ENCODE measurements at regions not wholly inside any gene's neighbourhood (a gene's known extent, or its start where the extent isn't known, plus 50 kb on each side); places are given as distances from the start of the nearest gene placed in this dataset.

DNA sequence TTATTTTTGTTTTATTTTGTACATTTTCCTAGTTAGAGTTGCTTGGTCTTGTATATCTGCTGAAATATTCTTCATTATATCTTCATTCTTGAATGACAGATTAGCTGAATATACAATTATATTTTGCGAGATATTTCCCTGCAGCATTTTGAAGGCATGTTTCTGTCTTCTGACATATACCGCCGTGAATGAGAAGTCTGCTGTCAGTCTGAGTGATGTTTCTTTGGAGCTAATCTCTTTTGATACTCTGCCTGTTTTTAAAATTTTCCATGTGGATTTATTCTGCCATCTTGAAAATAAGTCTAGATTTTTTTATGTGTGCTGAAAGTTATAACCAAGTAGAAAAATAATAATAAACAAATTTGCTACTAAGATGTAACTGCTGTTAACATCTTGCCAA lies 148.5 kb downstream of the MAGEC1 start:
- Histone ChIP-seq H3K4me1 (ENCODE audit: control insufficient read depth, insufficient read depth, low read length) (no peaks in the 10 kb centered on the region), H3K4me3 (ENCODE audit: low read depth, low read length) (no peak overlapping the region), H3K9me3 (ENCODE audit: control insufficient read depth, insufficient read depth, low read depth, low read length) (no peaks in the 10 kb centered on the region; the same call in 1 of the 2 replicates), H3K27ac (ENCODE audit: extremely low read depth, low read depth, low read length) (no peak overlapping the region), H3K36me3 (ENCODE audit: control insufficient read depth in 2 of 2, insufficient read depth in 1 of 2, low read length in 2 of 2) (no peaks in the 10 kb centered on the region)
- no peak for TF ChIP-seq HOXC10 (CRISPR knock-in tag; IDR thresholded peaks at IDR 0.05)
- TF ChIP-seq ZNF600 (tag by site-specific recombination; IDR thresholded peaks at IDR 0.05): no peak
- no peak for TF ChIP-seq ZNF169 (tag by site-specific recombination; IDR thresholded peaks at IDR 0.05)
- TF ChIP-seq KLF7 (tag by site-specific recombination; IDR thresholded peaks at IDR 0.05; ENCODE audit: borderline replicate concordance): no peak
- TF ChIP-seq, protein P1, sequence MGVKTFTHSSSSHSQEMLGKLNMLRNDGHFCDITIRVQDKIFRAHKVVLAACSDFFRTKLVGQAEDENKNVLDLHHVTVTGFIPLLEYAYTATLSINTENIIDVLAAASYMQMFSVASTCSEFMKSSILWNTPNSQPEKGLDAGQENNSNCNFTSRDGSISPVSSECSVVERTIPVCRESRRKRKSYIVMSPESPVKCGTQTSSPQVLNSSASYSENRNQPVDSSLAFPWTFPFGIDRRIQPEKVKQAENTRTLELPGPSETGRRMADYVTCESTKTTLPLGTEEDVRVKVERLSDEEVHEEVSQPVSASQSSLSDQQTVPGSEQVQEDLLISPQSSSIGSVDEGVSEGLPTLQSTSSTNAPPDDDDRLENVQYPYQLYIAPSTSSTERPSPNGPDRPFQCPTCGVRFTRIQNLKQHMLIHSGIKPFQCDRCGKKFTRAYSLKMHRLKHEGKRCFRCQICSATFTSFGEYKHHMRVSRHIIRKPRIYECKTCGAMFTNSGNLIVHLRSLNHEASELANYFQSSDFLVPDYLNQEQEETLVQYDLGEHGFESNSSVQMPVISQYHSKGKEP (tag by site-specific recombination; IDR thresholded peaks at IDR 0.05): no peak
- TF ChIP-seq ZSCAN18 (tag by site-specific recombination; IDR thresholded peaks at IDR 0.05): no peak
- no peak for TF ChIP-seq ZSCAN16 (tag by site-specific recombination; IDR thresholded peaks at IDR 0.05)
- TF ChIP-seq ZNF132 (tag by site-specific recombination; IDR thresholded peaks at IDR 0.05; ENCODE audit: borderline replicate concordance): no peak
- TF ChIP-seq ZBTB17 (tag by site-specific recombination; IDR thresholded peaks at IDR 0.05): no peak
- TF ChIP-seq ZNF521 (tag by site-specific recombination; IDR thresholded peaks at IDR 0.05): no peak
- TF ChIP-seq GFI1B (tag by site-specific recombination; IDR thresholded peaks at IDR 0.05): no peak
- no peak for TF ChIP-seq BCL11B (tag by site-specific recombination; IDR thresholded peaks at IDR 0.05; ENCODE audit: low read depth)
- TF ChIP-seq ZNF549 (tag by site-specific recombination; IDR thresholded peaks at IDR 0.05): no peak
- TF ChIP-seq, protein P2, sequence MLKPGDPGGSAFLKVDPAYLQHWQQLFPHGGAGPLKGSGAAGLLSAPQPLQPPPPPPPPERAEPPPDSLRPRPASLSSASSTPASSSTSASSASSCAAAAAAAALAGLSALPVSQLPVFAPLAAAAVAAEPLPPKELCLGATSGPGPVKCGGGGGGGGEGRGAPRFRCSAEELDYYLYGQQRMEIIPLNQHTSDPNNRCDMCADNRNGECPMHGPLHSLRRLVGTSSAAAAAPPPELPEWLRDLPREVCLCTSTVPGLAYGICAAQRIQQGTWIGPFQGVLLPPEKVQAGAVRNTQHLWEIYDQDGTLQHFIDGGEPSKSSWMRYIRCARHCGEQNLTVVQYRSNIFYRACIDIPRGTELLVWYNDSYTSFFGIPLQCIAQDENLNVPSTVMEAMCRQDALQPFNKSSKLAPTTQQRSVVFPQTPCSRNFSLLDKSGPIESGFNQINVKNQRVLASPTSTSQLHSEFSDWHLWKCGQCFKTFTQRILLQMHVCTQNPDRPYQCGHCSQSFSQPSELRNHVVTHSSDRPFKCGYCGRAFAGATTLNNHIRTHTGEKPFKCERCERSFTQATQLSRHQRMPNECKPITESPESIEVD (tag by site-specific recombination; IDR thresholded peaks at IDR 0.05): no peak
- ChIA-PET POLR2A (no interaction called here), CTCF (no interaction called here)

DNA sequence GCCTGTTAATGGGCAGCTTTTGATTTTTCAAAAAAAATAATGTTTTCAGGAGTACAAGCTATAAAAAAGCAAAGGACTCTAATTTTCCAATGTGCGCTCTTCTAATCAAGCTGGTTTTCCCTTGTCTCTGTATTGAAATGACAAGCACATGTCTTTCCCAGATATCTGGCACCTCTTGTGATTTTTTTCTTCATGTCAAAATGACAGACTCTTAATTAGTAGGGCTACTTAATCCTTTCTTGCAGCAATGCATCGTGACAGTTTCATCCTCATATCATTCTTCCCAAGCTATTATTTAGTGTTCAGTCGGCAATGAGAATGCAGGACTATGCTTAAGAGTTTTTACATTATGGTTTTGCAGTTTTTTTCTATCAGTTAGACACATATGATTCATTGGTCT lies 139.5 kb downstream of the MAGEC1 start:
- Histone ChIP-seq H3K4me3 (ENCODE audit: low read depth, low read length) (no peak overlapping the region), H3K9me3 (ENCODE audit: control insufficient read depth, insufficient read depth, low read depth, low read length) (no peaks in the 10 kb centered on the region), H3K27ac (ENCODE audit: extremely low read depth, low read depth, low read length) (no peak overlapping the region), H3K4me1 (ENCODE audit: control insufficient read depth, insufficient read depth, low read length) (no peaks in the 10 kb centered on the region), H3K36me3 (ENCODE audit: control insufficient read depth in 2 of 2, insufficient read depth in 1 of 2, low read length in 2 of 2) (no peaks in the 10 kb centered on the region)
- CTCF ChIA-PET: no interaction called here
- POLR2A ChIA-PET: no interaction called here
- TF ChIP-seq PATZ1 (tag by site-specific recombination; IDR thresholded peaks at IDR 0.05) (no peak), TCF7L2 (IDR thresholded peaks at IDR 0.05; ENCODE audit: borderline replicate concordance, low read depth, low read length) (no peak), ZNF561 (tag by site-specific recombination; IDR thresholded peaks at IDR 0.05; ENCODE audit: borderline replicate concordance) (no peak), ZNF366 (tag by site-specific recombination; conservative IDR thresholded peaks at IDR 0.05) (no peak), SCRT2 (tag by site-specific recombination; IDR thresholded peaks at IDR 0.05) (no peak), ZNF221 (tag by site-specific recombination; IDR thresholded peaks at IDR 0.05; ENCODE audit: borderline replicate concordance) (no peak), ZNF19 (tag by site-specific recombination; IDR thresholded peaks at IDR 0.05; ENCODE audit: low read depth) (no peak), ZNF558 (tag by site-specific recombination; IDR thresholded peaks at IDR 0.05) (no peak), ZBTB21 (tag by site-specific recombination; IDR thresholded peaks at IDR 0.05) (no peak), ZNF423 (tag by site-specific recombination; IDR thresholded peaks at IDR 0.05) (no peak)
- TF ChIP-seq, protein P3, sequence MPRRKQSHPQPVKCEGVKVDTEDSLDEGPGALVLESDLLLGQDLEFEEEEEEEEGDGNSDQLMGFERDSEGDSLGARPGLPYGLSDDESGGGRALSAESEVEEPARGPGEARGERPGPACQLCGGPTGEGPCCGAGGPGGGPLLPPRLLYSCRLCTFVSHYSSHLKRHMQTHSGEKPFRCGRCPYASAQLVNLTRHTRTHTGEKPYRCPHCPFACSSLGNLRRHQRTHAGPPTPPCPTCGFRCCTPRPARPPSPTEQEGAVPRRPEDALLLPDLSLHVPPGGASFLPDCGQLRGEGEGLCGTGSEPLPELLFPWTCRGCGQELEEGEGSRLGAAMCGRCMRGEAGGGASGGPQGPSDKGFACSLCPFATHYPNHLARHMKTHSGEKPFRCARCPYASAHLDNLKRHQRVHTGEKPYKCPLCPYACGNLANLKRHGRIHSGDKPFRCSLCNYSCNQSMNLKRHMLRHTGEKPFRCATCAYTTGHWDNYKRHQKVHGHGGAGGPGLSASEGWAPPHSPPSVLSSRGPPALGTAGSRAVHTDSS (tag by site-specific recombination; IDR thresholded peaks at IDR 0.05): no peak
- TF ChIP-seq, protein P4, sequence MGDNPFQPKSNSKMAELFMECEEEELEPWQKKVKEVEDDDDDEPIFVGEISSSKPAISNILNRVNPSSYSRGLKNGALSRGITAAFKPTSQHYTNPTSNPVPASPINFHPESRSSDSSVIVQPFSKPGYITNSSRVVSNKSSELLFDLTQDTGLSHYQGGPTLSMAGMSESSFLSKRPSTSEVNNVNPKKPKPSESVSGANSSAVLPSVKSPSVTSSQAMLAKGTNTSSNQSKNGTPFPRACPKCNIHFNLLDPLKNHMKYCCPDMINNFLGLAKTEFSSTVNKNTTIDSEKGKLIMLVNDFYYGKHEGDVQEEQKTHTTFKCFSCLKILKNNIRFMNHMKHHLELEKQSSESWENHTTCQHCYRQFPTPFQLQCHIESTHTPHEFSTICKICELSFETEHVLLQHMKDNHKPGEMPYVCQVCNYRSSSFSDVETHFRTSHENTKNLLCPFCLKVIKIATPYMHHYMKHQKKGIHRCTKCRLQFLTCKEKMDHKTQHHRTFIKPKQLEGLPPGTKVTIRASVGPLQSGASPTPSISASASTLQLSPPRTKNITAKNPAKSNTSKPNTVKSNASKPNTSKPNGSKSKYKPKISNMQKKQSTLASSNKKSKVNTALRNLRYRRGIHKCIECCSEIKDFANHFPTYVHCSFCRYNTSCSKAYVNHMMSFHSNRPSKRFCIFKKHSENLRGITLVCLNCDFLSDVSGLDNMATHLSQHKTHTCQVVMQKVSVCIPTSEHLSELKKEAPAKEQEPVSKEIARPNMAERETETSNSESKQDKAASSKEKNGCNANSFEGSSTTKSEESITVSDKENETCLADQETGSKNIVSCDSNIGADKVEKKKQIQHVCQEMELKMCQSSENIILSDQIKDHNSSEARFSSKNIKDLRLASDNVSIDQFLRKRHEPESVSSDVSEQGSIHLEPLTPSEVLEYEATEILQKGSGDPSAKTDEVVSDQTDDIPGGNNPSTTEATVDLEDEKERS (tag by site-specific recombination; IDR thresholded peaks at IDR 0.05): no peak

All from HEK293 (cell line).